ENCODE measurements at regions not wholly inside any gene's neighbourhood (a gene's known extent, or its start where the extent isn't known, plus 50 kb on each side); places are given as distances from the start of the nearest gene placed in this dataset.

- H3K27me3 ChIP-seq: peaks cover 62% of the 10 kb centered on the region
- no peaks in the 10 kb centered on the region for H3K4me1 ChIP-seq (ENCODE audit: control insufficient read depth in 1 of 2, insufficient read depth in 1 of 2, low read depth in 1 of 2, low read length in 1 of 2)
These were observed 88.8 kb downstream of the INHBB start for GRCh38 chr2:120434492-120435308.

GRCh38 chr2:120435671-120436459 lies 89.9 kb downstream of the INHBB start:
- H3K9me3 ChIP-seq: no peaks in the 10 kb centered on the region
- no peak overlapping the region for H3K4me3 ChIP-seq (ENCODE audit: low read depth in 1 of 2, low read length in 1 of 2)
- H3K36me3 ChIP-seq: no peaks in the 10 kb centered on the region
- no peaks in the 10 kb centered on the region for H3K4me1 ChIP-seq (ENCODE audit: control insufficient read depth in 1 of 2, insufficient read depth in 1 of 2, low read depth in 1 of 2, low read length in 1 of 2)
- no peak for TF ChIP-seq CTCF (IDR thresholded peaks at IDR 0.05)
- H3K27ac ChIP-seq: no peak overlapping the region
- H3K27me3 ChIP-seq: peaks cover 65% of the 10 kb centered on the region

More at GRCh38 chr2:120434492-120435308, 88.8 kb downstream of the INHBB start:
- H3K9me3 ChIP-seq: no peaks in the 10 kb centered on the region
- H3K4me3 ChIP-seq (ENCODE audit: low read depth in 1 of 2, low read length in 1 of 2): no peak overlapping the region
- TF ChIP-seq CTCF (IDR thresholded peaks at IDR 0.05): no peak
- no peak overlapping the region for H3K27ac ChIP-seq
- no peaks in the 10 kb centered on the region for H3K36me3 ChIP-seq

GRCh38 chr2:120436460-120436739 lies 90.5 kb downstream of the INHBB start:
- Histone ChIP-seq H3K27me3 (peaks cover 70% of the 10 kb centered on the region), H3K4me1 (ENCODE audit: control insufficient read depth in 1 of 2, insufficient read depth in 1 of 2, low read depth in 1 of 2, low read length in 1 of 2) (no peaks in the 10 kb centered on the region)

GRCh38 chr2:120436885-120437603 lies 91.1 kb downstream of the INHBB start:
- Histone ChIP-seq H3K36me3 (no peaks in the 10 kb centered on the region), H3K27me3 (peaks cover 77% of the 10 kb centered on the region), H3K4me3 (ENCODE audit: low read depth in 1 of 2, low read length in 1 of 2) (no peak overlapping the region), H3K27ac (no peak overlapping the region), H3K9me3 (no peaks in the 10 kb centered on the region), H3K4me1 (ENCODE audit: control insufficient read depth in 1 of 2, insufficient read depth in 1 of 2, low read depth in 1 of 2, low read length in 1 of 2) (no peaks in the 10 kb centered on the region)
- TF ChIP-seq CTCF (IDR thresholded peaks at IDR 0.05): no peak

More at GRCh38 chr2:120436460-120436739, 90.5 kb downstream of the INHBB start:
- TF ChIP-seq CTCF (IDR thresholded peaks at IDR 0.05): no peak
- H3K9me3 ChIP-seq: no peaks in the 10 kb centered on the region
- no peaks in the 10 kb centered on the region for H3K36me3 ChIP-seq
- H3K27ac ChIP-seq: no peak overlapping the region
- no peak overlapping the region for H3K4me3 ChIP-seq (ENCODE audit: low read depth in 1 of 2, low read length in 1 of 2)

- H3K27ac ChIP-seq: no peak overlapping the region
- no peak for TF ChIP-seq CTCF (IDR thresholded peaks at IDR 0.05)
- no peak overlapping the region for H3K4me3 ChIP-seq (ENCODE audit: low read depth in 1 of 2, low read length in 1 of 2)
- H3K9me3 ChIP-seq: no peaks in the 10 kb centered on the region
- H3K36me3 ChIP-seq: no peaks in the 10 kb centered on the region
- H3K27me3 ChIP-seq: peaks cover 82% of the 10 kb centered on the region
- H3K4me1 ChIP-seq (ENCODE audit: control insufficient read depth in 1 of 2, insufficient read depth in 1 of 2, low read depth in 1 of 2, low read length in 1 of 2): no peaks in the 10 kb centered on the region
These were observed 91.7 kb downstream of the INHBB start for GRCh38 chr2:120437604-120438000.

All from neutrophil (primary cell).